Right ventricle myocardium inferior (tissue), 1 donor: ENCODE measurements at regions not wholly inside any gene's neighbourhood (a gene's known extent, or its start where the extent isn't known, plus 50 kb on each side); places are given as distances from the start of the nearest gene placed in this dataset.
A peak's percentile ranks its signal among the peaks of the same experiment; 100 is the strongest.
"Not testable (repeated sequence)": the region's sequence is repeated elsewhere in the genome, so short reads cannot be mapped to it uniquely, and the experiment has no call there.

Source experiments
- ATAC-seq: fragments of 200-7000 bp; cut with Tn5 transposase; one replicate; pipeline ENCODE4 v1.9.1; 2020; ENCODE audit warnings: mild to moderate bottlenecking, moderate library complexity
- DNase-seq: peaks from one replicate; pipeline ENCODE4 v3.0.0; 2021; ENCODE audit errors: missing footprints
- intact Hi-C: fragments of 100-400 bp; cut with DNase I; formaldehyde crosslinking; loops from one replicate; pipeline ENCODE4 v1.11.0; 2022
- donor health status: DM: no; HTN: yes; CAD: no; lungs with severe emphysema.

- peak; percentile 61 for ATAC-seq
- intact Hi-C loops, result loop anchor here (5.0 to 10.0 kb wide), 5 partner anchors 52 to 402 kb away; no protein-coding TSS in a partner anchor
- no peak for DNase-seq
These were observed 398.2 kb downstream of the NFIB start for GRCh38 chr9:13915591-13916301.

- DNase-seq, result no peak
These were observed 398.8 kb downstream of the NFIB start for GRCh38 chr9:13915131-13915530.

DNA sequence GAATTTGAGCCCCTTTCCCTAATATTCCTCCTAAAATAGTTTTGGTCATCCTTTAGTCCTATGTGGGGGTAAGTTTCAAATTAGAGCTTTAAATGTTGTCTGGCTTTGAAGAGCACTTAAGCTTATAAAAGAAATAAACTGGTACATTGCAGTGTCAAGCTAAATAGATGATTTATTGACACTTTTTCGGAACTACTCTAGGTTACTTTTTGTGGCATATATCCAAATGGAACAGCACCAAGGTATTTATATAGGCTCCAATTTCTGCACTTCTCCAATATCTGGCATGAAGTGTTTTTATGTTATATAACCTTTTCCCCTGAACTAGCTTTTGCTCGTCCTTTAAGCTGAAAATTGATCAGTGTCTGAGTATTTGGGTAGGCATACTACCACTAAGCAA is 402.5 kb downstream of the NFIB start:
- ATAC-seq (no peak), DNase-seq (no peak)
- intact Hi-C loops, result loop anchor here (10.0 kb wide), 2 partner anchors 67 to 227 kb away; no protein-coding TSS in a partner anchor

More at GRCh38 chr9:13915131-13915530, 398.8 kb downstream of the NFIB start:
- ATAC-seq, result peak; percentile 87
- intact Hi-C loops, result loop anchor here (5.0 to 10.0 kb wide), 5 partner anchors 52 to 402 kb away; no protein-coding TSS in a partner anchor

GRCh38 chr9:13907842-13908241 is 406.1 kb downstream of the NFIB start:
- DNase-seq, intact Hi-C loops, ATAC-seq: not testable (repeated sequence)

GRCh38 chr9:13904746-13905145 is 409.2 kb downstream of the NFIB start:
- intact Hi-C loops, result no loop called here
- DNase-seq, result no peak
- no peak for ATAC-seq

- no peak for ATAC-seq
- DNase-seq, result no peak
- intact Hi-C loops, result no loop called here
These were observed 409.6 kb downstream of the NFIB start for GRCh38 chr9:13904311-13904710.

- no peak for ATAC-seq
- intact Hi-C loops, result no loop called here
- no peak for DNase-seq
These were observed 411.5 kb downstream of the NFIB start for GRCh38 chr9:13902286-13903066.

GRCh38 chr9:13901176-13901575 is 412.8 kb downstream of the NFIB start:
- intact Hi-C loops, result no loop called here
- no peak for DNase-seq
- no peak for ATAC-seq

DNA sequence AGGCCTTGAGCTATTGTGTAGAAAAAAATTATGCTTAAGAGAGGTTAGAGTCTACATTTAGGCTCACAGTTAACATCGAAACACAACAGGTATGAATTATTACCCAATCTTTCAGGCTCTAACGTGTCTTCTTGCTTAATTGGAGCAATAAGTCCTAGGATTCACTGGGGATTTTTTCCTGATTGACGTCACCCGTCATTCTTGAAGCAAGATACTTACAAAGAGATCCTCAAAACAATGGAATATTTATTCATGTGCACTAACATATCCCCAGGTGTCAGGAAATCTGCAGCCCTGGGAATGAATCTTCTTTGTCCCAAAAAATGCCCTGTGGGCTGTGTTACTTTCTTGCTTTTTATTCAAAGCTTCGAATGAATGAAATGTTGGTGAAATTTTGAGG is 413.5 kb downstream of the NFIB start:
- no peak for ATAC-seq
- DNase-seq, result no peak
- intact Hi-C loops, result no loop called here

GRCh38 chr9:13899924-13900323 is 414.0 kb downstream of the NFIB start:
- intact Hi-C loops, result loop anchor here (5.0 kb wide), 1 partner anchor 197 kb away; no protein-coding TSS in a partner anchor
- no peak for DNase-seq
- ATAC-seq, result no peak

DNA sequence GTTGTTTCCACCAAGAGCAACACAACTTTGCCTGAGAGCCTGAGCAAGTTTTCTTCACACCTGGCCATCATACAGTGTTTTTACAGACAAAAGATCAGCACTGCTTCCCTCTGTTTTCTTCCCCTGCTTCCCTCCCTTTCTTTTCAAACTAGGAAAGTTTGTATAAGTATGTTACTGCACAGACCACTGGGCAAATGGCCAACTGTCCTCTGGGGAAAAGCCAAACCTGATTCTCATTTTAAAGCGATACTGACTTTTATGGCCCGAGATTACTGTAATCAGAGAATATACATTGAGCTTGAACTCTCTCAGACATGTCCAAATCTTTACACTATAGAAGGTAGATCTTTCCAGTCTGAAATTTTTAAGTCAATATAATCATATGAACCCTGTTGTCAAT is 415.0 kb downstream of the NFIB start:
- no peak for ATAC-seq
- intact Hi-C loops, result loop anchor here (5.0 kb wide), 1 partner anchor 198 kb away; no protein-coding TSS in a partner anchor
- DNase-seq, result no peak

- ATAC-seq, result peak; percentile 39
- DNase-seq, result no peak
- intact Hi-C loops, result loop anchor here (5.0 kb wide), 1 partner anchor 200 kb away; no protein-coding TSS in a partner anchor
These were observed 416.8 kb downstream of the NFIB start for GRCh38 chr9:13896922-13897835.

DNA sequence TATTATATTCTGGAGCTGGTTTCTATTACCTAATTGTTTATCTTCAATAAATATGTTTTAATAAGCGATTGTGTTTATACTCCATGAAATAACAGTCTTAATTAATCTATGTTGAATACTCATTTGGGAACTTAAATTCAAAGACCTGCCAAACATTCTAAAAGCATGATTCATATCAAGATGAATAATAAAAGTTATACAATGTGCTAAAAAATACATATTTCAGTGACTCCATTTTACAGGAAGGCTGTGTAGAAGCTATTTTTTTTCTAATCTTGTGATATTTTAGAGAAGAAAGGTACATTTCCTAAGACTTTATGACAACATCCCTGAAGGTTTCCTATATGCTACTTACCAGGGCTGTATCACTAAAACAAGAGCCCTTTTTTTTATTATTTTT is 417.9 kb downstream of the NFIB start:
- intact Hi-C loops, result loop anchor here (5.0 kb wide), 1 partner anchor 201 kb away; no protein-coding TSS in a partner anchor
- ATAC-seq, result no peak

GRCh38 chr9:13885258-13885657 is 428.7 kb downstream of the NFIB start:
- intact Hi-C loops, result no loop called here
- DNase-seq, result no peak
- ATAC-seq, result no peak

More for the DNA sequence above, 417.9 kb downstream of the NFIB start:
- DNase-seq, result no peak

GRCh38 chr9:13879981-13880380 is 434.0 kb downstream of the NFIB start:
- ATAC-seq (no peak), DNase-seq (no peak)
- intact Hi-C loops, result no loop called here

- DNase-seq (no peak), ATAC-seq (no peak)
- intact Hi-C loops, result no loop called here
These were observed 434.9 kb downstream of the NFIB start for GRCh38 chr9:13879011-13879410.

DNA sequence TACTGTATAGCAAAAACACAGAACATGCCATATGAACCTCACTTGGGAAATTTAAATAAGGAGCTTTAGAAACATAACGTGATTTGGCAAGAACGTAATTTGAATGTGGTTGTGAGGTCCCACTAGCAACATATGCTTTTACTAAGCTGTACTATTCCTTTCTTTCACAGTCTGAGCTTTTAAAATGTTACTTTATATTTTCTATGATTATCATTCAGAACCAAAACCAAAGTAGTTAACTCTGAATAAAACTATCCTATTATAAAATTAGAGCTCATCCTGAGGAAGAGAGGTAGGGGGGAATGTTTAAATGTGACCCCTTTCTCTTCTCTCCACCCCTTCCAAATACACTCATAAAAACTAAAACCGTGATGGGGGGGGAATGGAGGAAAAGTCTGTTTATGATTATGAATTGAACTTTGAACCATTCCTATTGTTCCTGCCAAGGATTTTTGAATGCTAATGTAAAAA is 435.7 kb downstream of the NFIB start:
- ATAC-seq, result no peak
- DNase-seq, result no peak
- intact Hi-C loops, result no loop called here

DNA sequence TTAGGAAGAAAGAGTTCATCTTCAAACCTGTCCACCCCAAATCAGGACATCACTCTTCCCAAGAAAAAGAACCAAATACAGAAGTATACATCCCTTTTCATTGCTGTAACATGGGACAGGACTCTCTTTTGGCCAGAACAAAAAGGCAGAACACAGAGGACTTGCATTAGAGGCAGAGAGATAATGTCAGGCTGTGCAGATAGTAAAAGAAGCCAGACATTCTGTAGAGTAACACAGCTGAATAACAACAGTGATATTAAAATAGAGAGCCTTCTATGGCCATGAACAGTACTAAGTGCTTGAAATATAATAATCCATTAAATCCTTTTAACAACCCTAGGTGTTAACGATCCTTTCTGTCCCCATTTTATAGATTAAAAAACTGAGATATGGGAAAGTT is 437.2 kb downstream of the NFIB start:
- intact Hi-C loops, result no loop called here

DNA sequence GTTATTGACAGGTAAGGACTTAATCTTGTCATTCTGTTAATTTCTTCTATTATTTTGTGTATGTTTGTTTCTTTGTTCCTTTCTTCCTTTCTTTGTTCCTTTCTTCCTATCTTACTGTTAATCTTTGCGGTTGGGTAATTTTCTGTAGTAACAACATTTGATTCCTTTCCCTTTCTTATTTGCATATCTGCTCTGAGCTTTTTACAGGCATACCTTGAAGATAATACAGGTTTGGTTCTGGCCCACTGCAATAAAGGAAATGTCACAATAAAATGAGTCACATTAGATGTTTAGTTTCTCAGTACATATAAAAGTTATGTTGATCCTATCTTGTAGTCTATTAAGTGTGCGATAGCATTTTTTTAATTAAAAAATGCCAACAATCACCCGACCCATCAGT is 440.7 kb downstream of the NFIB start:
- DNase-seq (no peak), ATAC-seq (no peak)
- intact Hi-C loops, result no loop called here

More for the DNA sequence above, 437.2 kb downstream of the NFIB start:
- ATAC-seq (no peak), DNase-seq (no peak)
